HG03432 (cell line): ENCODE measurements at regions not wholly inside any gene's neighbourhood (a gene's known extent, or its start where the extent isn't known, plus 50 kb on each side); places are given as distances from the start of the nearest gene placed in this dataset.

Experiments used
- ATAC-seq: cut with Tn5 transposase; IDR thresholded peaks from one replicate; pipeline ENCODE4 v1.9.1; 2021; ENCODE audit warnings: mild to moderate bottlenecking, moderate library complexity; ENCODE audit not compliant: unreplicated experiment

DNA sequence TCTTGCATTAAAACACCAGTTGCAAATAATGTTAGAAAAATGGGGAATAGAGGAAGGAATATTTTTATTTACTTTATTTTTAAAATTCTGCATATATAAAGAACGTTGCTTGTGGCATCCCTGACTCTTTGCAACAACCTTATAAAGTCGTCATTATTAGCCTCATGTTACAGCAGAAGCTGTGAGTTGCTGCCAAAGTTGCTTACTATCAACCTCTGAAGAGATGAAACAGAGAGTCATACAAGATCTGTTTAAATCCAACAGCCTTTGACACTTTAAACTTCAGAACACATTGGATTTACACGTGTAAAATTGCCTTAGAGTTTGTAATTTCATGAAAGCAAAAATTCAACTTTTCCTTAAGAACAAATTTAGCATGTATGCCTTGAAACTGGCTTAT, 221.9 kb downstream of the MRPL39 start:
- no peak for ATAC-seq

DNA sequence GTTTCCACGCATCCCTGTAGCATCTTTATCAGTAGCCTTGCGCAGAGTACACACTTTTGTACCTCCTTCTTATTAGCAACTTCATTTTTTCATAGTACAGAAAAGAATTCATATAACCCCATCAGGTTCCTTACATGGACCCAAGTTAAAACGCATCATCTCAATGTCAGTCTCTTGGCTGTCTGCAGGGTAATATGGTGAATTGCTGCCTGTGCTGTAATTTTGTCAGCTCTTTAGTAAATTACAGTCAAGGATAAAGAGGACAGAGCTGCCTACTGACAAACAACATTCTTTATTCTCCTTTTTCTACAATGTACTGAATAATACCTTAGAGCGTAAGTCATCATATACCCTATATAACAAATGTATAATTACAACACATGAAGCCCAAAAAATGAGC, 222.5 kb downstream of the MRPL39 start:
- ATAC-seq, result no peak

DNA sequence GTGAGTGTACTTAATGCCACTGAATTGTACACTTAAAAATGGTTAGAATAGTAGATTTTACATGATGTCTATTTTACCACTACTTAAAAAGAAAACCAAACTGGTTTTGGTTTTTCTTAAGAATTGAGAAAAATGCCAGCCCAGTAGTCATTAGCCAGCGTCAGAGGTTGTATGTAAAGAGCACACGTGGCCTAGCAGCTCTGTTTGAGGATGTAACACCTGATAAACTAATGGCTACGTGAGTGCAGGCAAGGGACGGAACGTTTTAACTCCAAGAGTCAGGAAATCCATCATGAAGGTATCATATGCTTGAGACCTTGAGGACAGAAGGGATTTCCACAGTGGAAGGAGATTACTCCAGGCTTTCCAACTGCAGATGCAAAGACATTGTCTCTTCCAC, 223.7 kb downstream of the MRPL39 start:
- no peak for ATAC-seq

DNA sequence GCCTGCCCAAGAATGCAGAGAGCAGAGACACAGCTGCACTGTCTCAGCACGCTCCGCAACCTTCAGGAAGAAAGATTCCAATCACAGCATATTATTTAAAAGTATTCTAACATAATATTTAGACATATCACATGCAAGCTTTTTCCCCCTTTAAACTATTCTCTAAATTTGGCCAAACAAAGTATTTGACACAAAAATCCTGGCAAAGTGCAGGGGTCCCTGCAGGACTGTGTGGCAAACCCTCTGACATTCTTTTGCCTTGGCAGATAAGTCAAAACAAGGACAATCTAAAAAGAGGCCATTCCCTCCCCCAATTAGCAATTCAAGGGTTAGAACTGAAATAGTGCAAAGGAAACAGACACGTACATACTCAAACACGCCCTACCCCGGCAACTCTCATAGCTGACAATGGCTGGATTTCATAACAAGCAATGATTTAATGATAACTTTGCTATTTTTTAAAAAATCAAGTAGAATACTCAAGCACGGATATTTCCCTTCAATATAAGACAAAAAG, 225.3 kb downstream of the MRPL39 start:
- ATAC-seq, result no peak

DNA sequence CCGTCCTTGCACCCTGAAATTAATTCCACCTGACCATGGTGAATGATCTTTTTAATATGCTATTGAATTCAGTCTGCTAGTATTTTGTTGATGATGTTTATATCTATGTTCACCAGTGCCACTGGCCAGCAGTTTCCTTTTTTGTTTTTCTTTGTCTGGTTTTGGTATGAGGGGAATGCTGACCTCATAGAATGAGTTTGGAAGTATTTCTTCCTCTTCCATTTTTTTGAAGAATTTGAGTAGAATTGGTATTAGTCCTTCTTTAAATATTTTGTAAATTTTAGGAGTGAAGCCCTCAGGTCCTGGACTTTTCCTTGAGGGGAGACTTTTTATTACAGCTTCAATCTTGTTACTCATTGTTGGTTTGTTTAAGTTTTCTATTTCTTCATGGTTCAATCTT, 231.6 kb downstream of the MRPL39 start:
- no peak for ATAC-seq

DNA sequence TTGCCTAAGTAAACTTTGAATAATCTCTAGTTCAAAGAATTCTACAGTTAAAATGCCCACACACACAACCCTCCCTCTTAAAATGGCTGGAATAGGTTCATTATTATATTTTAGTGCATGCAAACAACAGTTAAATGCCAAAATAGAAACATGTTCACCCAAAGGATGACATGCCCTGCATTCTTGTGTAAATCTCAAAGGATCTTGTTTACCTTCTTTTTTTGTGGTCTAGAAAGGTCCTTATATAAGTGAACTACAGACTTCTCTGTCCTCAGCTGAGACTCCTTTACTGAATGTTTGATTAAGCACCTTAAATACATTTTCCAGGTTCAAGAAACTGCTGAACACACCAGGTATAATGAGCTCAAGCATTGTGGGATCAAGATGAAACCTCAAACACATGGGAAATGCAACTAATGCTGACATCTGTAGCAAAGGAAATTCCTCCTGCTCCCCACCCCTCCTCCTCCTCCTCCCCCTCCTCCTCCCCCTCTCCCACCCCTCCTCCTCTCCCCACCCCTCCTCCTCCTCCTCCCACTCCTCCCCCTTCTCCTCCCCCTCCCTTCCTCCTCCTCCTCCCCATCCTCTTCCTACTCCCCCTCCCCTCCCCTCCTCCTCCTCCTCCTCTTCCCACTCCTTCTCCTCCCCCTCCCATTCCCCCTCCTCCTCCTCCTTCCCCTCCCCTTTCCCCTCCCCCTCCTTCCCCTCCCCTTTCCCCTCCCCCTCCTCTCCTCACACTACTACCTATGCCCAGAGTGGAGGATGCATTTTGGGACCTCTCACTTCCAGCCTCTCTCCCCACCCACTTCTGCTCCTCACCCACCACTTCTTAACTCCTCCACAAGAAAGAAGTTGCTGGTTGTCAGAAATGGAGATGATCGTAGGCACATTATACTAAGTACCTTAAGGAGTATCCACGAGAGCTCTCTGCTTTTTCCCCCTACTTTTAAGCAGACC, 233.9 kb downstream of the MRPL39 start:
- no peak for ATAC-seq

DNA sequence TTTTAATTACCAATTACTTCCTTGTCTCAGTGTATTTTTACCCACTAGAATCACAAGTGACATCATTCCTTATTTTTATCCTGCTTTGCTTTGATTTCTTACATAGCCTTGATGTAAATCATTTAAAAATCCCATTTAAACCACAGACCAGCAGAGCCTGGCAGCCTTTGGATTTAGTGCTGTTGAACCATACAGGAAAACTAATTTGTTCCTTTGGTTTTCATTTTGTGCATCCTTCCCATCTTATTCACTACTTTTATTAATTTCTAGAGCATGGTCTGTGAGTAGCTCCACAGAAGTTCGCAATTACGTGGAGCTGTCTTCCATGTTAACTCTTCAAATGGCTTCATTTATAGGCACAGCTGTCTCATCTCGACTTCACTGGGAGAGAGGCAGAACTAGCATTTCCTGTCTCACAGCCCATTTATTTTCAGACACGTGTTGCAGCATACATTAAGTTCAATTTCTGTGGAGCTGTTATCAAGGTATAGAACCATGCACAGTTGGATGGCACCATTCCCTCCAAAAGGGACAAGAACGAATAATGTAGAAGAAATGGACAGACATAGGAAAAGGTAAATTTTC, 235.3 kb downstream of the MRPL39 start:
- ATAC-seq, result no peak

DNA sequence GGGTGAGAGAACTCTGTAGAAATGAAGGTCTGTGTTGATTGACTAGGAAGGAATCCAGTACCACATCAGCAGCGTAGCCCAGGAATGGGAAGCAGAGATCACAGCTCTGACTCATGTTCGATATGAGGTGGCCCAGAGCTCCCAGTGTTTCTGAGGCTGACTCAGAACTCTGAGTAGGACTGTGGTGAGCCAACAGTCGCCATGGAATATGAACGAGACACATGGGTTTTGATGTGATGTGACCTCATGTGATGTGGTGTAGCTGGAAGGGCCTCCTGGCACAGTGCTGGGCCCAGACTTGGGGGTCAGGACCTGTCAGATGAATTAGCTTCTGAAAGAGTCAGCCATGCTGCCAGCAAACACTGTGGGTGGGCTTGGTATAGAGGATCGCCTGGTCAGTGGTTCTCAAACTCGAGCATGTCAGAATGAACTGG, 237.0 kb downstream of the MRPL39 start:
- no peak for ATAC-seq

DNA sequence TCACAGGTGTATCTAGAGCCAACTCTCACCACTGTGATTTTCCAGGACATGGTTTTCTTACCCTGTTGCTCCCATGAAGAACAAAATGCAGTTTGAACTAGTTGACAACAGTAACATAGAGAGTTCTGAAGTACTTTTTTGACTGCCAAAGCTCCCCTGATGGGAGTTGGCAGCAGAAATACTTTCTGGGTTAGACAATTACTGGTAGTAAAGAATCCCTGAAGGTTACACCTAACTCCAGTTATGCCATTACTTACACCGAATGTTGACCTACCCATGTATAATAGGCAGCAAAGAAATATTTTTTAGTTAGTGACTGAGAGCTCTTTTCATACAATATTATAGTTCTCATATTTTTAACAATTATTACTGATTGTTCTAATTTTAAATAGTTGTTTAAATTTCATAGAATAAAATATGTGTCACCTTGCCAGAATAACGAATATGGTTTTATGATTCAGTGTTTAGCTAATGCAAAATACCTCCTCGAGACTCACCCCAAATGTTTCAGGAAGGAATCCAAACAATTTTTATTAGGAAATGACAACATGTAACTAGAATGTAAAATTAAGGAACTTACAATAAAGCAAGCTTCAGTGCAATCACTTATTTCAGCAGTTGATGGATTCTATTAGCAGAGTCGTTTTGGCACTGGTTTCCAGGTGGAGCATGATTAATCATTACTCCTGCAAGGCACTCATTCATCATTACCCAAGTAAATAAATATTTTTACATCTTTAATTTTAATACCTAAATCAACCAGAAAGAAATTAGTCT, 237.6 kb downstream of the MRPL39 start:
- no peak for ATAC-seq

DNA sequence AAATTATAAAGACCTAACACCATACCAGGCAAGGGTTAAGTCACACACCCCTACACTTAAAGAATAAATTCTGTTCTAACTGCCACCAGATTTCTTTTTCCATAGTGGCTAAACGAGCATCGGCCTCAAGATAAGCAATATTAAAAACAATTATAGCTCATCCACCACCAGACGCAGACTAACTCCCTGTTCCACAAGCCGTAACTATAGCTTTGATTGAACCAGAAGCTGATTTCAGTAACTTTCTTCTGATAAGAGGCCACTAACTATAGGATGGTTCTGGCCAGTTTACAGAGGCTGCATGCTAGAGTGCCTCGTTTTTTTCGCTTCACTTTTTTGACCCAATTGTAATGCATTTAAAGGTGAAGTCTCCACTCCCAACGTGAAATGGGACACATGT, 238.8 kb downstream of the MRPL39 start:
- no peak for ATAC-seq

DNA sequence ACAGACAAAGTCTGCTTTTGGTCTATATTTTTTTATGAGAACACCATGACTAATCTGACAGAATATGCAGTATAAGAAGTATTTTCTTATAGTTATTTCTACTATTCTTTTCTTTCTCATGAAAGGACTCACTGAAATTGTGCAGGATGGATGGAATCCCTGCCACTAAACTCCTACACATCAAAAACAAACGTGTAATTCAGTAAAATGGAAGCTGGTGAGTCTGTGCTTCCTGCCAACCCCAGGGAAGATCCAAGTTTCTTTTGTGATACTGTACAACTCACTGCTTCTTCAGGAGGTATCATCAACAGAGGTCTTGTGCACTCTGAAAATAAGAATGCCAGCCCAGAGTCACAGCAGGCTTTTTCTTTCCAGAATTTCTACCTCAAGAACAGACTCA, 241.2 kb downstream of the MRPL39 start:
- ATAC-seq, result no peak

DNA sequence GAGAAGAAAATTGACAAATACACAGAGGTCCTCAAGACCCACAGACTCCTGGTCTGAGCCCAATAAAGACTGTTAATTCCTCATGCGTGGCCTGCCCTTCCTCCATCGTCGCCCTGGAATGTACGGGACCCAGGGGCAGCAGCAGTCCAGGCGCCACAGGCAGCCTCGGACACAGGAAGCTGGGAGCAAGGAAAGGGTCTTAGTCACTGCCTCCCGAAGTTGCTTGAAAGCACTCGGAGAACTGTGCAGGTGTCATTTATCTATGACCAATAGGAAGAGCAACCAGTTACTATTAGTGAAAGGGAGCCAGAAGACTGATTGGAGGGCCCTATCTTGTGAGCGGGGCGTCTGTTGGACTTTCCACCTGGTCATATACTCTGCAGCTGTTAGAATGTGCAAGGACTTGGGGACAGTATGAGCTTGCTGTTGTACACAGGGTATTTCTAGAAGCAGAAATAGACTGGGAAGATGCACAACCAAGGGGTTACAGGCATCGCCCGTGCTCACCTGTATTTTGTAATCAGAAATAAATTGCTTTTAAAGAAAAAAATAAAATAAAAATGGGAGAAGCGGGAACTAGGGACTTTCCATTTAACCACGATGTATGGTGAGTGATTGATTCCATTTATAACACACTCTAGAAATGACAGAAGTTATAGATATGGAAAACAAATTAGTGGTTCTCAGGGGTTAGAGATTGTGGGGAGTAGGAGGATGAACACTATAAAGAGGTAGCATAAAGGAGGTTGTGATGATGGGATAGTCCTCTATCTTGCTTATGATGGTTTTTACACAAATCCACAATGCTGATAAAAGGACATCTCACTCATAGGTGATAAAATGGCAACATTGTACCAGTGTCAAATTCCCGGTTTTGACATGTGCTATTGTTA, 244.7 kb downstream of the MRPL39 start:
- no peak for ATAC-seq

DNA sequence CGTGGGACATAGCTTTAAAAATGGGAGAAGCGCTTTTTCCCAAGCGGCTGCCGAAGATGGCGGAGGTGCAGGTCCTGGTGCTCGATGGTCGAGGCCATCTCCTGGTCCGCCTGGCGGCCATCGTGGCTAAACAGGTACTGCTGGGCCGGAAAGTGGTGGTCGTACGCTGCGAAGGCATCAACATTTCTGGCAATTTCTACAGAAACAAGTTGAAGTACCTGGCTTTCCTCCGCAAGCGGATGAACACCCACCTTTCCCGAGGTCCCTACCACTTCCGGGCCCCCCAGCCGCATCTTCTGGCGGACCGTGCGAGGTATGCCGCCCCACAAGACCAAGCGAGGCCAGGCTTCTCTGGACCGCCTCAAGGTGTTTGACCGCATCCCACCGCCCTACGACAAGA, 245.5 kb downstream of the MRPL39 start:
- no peak for ATAC-seq

DNA sequence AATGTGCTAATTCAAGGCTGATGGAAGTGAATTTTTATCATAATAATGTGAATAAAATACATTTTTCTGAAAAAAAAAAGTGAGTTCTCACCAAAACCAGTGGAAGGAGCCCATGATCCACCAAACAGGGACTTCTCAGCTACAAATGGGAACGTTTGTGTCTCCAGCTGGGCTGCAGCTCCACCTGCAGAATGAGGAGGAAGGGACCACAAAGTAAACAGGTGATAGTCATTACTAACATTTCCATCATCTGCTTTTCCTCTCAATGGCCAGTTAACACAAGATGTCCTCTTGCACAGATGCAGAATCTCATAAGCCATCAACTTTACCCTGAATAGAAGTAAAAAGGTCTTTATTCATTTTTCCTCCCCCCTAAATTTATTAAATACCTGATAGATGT, 246.2 kb downstream of the MRPL39 start:
- no peak for ATAC-seq

DNA sequence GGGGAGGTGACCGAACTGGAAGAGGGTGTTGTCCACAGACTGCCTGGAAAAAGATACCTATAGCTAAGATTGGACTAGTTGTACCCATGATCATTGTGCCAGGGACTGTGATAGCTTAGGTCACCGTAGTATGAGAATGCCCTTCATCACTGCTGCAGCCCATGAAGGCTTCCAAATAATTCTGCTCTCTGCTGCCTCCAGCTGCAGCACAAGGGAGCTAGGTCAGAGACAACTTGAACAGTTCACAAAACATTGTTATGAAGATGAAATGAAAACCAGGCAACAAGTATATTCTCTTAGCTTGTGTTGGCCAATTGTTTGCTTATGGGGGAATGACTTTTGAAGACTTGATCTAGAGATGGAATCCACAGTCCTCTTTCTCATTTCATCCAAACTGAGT, 246.7 kb downstream of the MRPL39 start:
- ATAC-seq, result peak; percentile 46

DNA sequence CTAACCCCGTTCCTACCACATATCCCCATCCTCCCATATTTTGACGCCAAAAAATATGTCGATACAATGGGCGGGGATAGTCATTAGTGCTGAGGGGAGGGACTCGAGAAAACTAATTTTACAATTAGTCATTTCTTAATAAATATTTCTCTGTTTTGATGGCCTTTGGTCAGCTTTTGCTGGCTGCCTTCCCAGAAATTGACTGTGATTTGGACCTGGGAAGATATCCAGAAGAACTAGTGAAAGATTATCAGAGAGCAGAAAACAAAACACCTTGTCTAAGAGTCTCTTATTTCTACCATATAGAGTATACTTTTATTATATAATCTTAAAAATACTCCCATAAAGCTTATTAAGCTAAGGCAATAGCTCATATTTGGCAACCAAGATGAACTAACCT, 247.6 kb downstream of the MRPL39 start:
- no peak for ATAC-seq

DNA sequence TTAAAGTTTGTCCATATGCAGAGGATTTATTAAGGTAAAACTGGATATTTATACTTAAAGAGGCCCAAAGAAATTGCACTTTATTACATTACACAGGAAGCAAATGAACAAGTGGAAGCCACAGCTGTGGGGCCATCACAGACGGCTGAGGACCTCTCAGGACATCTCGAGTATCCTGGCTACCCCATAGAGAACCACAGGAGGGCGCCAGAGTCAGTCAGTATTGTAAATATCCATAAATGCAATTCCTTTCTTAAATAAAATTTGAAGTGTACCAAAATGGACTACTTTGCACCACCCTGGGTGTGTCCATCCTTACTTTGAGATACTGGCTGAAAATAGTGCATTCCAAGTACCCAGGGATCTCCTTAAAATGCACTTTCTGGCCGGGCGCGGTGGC, 257.2 kb downstream of the MRPL39 start:
- ATAC-seq, result no peak

DNA sequence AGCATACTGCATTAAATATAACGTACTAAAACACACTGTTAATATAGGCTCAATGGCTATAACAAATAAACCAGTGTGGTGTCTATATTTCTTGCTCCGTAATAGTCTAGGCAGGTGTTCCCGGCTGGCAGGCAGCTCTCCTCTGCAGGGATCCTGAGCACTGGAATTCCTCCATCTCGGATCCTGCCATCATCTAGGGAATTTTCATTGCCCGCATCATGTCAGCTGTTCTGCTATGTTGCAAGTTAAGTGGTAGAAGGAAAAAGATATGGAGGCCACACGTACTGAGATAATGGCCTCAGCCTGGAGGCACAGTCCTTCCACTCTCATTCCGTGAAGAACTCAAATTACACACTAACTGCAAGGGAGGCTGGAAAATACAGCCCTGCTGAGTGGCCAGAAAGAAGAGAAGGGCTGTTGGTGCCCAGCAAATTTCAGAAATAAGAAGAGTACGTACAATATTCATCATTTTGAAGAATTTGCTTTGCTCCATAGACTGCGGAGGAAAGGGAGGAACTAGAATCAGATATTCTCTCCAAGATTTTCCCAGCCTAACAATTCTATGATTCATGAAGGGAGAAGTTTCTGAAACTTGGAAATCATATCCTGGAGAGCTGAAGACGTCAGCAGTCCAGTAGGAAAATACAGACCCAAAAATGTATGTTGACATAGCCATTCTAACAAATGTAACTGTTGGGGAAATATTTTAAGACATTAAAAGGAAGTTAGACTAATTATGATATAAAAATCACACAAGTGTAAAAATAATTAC, 263.3 kb downstream of the MRPL39 start:
- no peak for ATAC-seq

DNA sequence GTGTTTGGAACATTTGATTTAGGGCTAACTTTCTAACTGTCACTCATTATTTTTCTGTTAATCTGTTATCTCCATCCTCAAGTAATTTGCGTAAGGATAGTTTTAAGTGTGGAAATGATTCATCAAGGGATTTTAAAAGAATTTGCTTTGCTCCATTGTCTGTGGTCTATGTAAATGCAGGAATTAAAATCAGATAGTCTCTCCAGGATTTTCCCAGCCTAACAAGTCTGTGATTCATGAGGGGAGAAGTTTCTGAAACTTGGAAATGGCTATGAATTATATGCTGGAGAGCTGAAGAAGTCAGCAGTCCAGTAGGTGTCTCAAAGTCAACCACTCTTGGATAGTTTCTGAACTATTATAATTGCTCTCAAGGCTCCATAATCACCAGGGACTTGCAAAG, 264.5 kb downstream of the MRPL39 start:
- ATAC-seq, result no peak

DNA sequence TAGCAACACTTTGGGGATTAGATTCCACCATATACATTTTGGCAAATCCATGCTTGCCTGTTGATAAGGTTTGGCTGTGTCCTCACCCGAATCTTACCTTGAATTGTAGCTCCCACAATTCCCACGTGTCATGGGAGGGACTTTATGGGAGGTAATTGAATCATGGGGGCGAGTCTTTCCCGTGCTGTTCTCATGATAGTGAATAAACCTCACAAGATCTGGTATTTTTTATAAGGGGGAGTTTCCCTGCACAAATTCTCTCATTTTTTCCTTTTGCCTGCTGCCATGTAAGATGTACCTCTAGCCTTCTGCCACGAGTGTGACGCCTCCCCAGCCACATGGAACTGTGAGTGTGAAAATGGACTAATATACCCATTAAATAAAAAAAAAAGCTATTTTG, 265.3 kb downstream of the MRPL39 start:
- no peak for ATAC-seq
